PC-9 (cell line): ENCODE measurements at regions not wholly inside any gene's neighbourhood (a gene's known extent, or its start where the extent isn't known, plus 50 kb on each side); places are given as distances from the start of the nearest gene placed in this dataset.

Experiments used
- BruUV-seq: library from RNA; stranded (reverse); fragments of 400-500 nt; replicated peaks from 2 replicates; lab custom pipeline; 2021; lab: Mats Ljungman, UMichigan
- CTCF ChIA-PET: fragments of 300-600 bp; sonication (Branson Sonifier 250); formaldehyde crosslinking; loops from one replicate; lab custom pipeline; 2022; ENCODE audit warnings: antibody characterized with exemption; lab: Charles Lee
- POLR2A ChIA-PET: fragments of 300-600 bp; sonication (Branson Sonifier 250); formaldehyde crosslinking; loops from one replicate; lab custom pipeline; 2022; ENCODE audit warnings: antibody characterized with exemption; ENCODE audit not compliant: unreplicated experiment; lab: Charles Lee
- DNase-seq, 2 experiments: peaks; one replicate each; pipeline versions ENCODE4 v3.0.0 to v3.0.0-alpha.2; 2015 to 2022; ENCODE audit warnings: mixed read lengths in 1 of 2
- H2AFZ ChIP-seq: fragments of 200-600 bp; sonication (generic); 2 replicates; pipeline ENCODE4 v1.8.1; 2017; ENCODE audit warnings: antibody characterized with exemption
- H3F3A ChIP-seq: fragments of 200-600 bp; sonication (generic); 2 replicates; pipeline ENCODE4 v1.8.1; 2017; ENCODE audit warnings: antibody characterized with exemption, mild to moderate bottlenecking, low read depth; ENCODE audit not compliant: insufficient read depth
- H3K27ac ChIP-seq: fragments of 200-600 bp; sonication (generic); 2 replicates; pipeline ENCODE4 v1.6.1; 2016; ENCODE audit warnings: mixed run types
- H3K27me3 ChIP-seq: fragments of 200-600 bp; sonication (generic); 2 replicates; pipeline ENCODE4 v1.6.1; 2016; ENCODE audit warnings: low read depth, mixed run types; ENCODE audit not compliant: insufficient read depth
- H3K36me3 ChIP-seq: fragments of 200-600 bp; sonication (generic); 2 replicates; pipeline ENCODE4 v1.6.1; 2016; ENCODE audit warnings: low read depth, mixed run types
- H3K4me1 ChIP-seq: fragments of 200-600 bp; sonication (generic); replicated peaks from 2 replicates; pipeline ENCODE4 v1.6.1; 2016; ENCODE audit warnings: mixed run types; ENCODE audit not compliant: insufficient read depth
- H3K4me2 ChIP-seq: fragments of 200-600 bp; sonication (generic); 2 replicates; pipeline ENCODE4 v1.6.1; 2017; ENCODE audit warnings: mixed run types
- H3K4me3 ChIP-seq: fragments of 200-600 bp; sonication (generic); 2 replicates; pipeline ENCODE4 v1.6.1; 2016; ENCODE audit warnings: mixed run types
- H3K79me2 ChIP-seq: fragments of 200-600 bp; sonication (generic); 2 replicates; pipeline ENCODE4 v1.6.1; 2017; ENCODE audit warnings: low read depth, mixed run types
- H3K9me2 ChIP-seq: fragments of 200-600 bp; sonication (generic); 2 replicates; pipeline ENCODE4 v1.8.1; 2017; ENCODE audit warnings: mild to moderate bottlenecking; ENCODE audit not compliant: insufficient read depth
- H3K9me3 ChIP-seq: fragments of 200-600 bp; sonication (generic); 2 replicates; pipeline ENCODE4 v1.8.1; 2016; ENCODE audit warnings: low read depth; ENCODE audit not compliant: insufficient read depth
- H4K20me1 ChIP-seq: fragments of 200-600 bp; sonication (generic); 2 replicates; pipeline ENCODE4 v1.8.1; 2017; ENCODE audit not compliant: insufficient read depth
- EZH2 ChIP-seq: fragments of 200-600 bp; sonication (generic); IDR thresholded peaks from 2 replicates; pipeline ENCODE4 v1.8.0; 2017; ENCODE audit warnings: antibody characterized with exemption, low read depth
- intact Hi-C: fragments of 100-400 bp; cut with micrococcal nuclease; formaldehyde crosslinking; loops from one replicate; pipeline ENCODE4 v1.10.0; 2022; ENCODE audit not compliant: unreplicated experiment
- TF ChIP-seq, protein P1 (sequence below): fragments of 200-600 bp; sonication (generic); conservative IDR thresholded peaks from 2 replicates; pipeline ENCODE4 v1.6.1; 2017; ENCODE audit warnings: mixed run types, antibody characterized with exemption, mild to moderate bottlenecking, moderate library complexity

GRCh38 chr14:65938738-65939137 lies 526.2 kb downstream of the FUT8 start:
- Histone ChIP-seq H3K36me3 (no peaks in the 10 kb centered on the region), H4K20me1 (no peaks in the 10 kb centered on the region), H3K4me3 (no peak overlapping the region), H2AFZ (no peak overlapping the region), H3K9me2 (no peaks in the 10 kb centered on the region), H3K27ac (no peak overlapping the region), H3K79me2 (no peaks in the 10 kb centered on the region), H3K4me1 (no peaks in the 10 kb centered on the region), H3K4me2 (no peak overlapping the region), H3F3A (no peaks in the 10 kb centered on the region), H3K9me3 (no peaks in the 10 kb centered on the region), H3K27me3 (no peaks in the 10 kb centered on the region)
- intact Hi-C loops = no loop called here
- DNase-seq = no peak
- no TSS peak for BruUV-seq
- TF ChIP-seq, protein P1, sequence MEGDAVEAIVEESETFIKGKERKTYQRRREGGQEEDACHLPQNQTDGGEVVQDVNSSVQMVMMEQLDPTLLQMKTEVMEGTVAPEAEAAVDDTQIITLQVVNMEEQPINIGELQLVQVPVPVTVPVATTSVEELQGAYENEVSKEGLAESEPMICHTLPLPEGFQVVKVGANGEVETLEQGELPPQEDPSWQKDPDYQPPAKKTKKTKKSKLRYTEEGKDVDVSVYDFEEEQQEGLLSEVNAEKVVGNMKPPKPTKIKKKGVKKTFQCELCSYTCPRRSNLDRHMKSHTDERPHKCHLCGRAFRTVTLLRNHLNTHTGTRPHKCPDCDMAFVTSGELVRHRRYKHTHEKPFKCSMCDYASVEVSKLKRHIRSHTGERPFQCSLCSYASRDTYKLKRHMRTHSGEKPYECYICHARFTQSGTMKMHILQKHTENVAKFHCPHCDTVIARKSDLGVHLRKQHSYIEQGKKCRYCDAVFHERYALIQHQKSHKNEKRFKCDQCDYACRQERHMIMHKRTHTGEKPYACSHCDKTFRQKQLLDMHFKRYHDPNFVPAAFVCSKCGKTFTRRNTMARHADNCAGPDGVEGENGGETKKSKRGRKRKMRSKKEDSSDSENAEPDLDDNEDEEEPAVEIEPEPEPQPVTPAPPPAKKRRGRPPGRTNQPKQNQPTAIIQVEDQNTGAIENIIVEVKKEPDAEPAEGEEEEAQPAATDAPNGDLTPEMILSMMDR = no peak
- no peak for TF ChIP-seq EZH2
- ChIA-PET POLR2A (no interaction called here), CTCF (no interaction called here)

- H3K27me3 ChIP-seq = no peaks in the 10 kb centered on the region
Observed at GRCh38 chr14:65939184-65939583, 526.7 kb downstream of the FUT8 start.

DNA sequence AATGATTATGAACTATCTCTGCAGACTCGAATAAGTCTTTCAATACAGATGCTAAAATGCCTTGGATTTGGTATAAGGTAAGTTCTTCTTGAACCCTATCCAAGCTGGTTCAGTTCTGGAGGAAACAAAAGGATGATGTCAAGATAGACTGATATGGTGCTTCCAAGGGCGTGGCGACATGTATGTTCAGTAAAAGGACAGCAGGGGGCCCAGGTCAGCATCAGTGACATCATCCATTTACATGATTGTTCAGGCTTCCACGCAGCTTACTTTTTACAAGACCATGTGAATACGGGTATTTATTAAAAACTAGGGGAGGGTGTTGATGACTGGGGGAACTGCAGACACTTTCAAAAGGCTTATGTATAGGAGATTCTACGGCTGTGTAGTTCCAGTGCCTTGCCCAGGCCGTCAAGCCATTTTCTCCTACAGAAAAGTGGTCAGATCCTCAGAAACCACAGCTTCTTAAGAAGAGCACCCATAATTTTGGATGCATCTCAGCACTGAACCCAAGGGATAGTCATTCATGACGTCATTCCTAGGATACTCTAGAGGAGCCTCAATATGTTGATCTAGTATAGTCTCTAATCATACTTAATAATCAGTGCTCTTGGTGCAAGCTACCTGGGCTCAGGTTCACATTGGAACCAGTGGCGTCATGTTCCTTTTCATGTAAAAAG lies 527.7 kb downstream of the FUT8 start:
- intact Hi-C loops = no loop called here
- DNase-seq = no peak
- no peaks in the 10 kb centered on the region for H3K27me3 ChIP-seq
- H3K9me3 ChIP-seq = no peaks in the 10 kb centered on the region
- H3K27ac ChIP-seq = no peak overlapping the region
- H3K9me2 ChIP-seq = no peaks in the 10 kb centered on the region
- H3K36me3 ChIP-seq = no peaks in the 10 kb centered on the region
- no peak for TF ChIP-seq EZH2
- TF ChIP-seq, protein P1 = no peak; the same call in 1 of the 2 replicates
- no peaks in the 10 kb centered on the region for H4K20me1 ChIP-seq
- POLR2A ChIA-PET = no interaction called here
- no peaks in the 10 kb centered on the region for H3K4me1 ChIP-seq
- no peaks in the 10 kb centered on the region for H3F3A ChIP-seq
- BruUV-seq = no TSS peak
- no peaks in the 10 kb centered on the region for H3K79me2 ChIP-seq
- CTCF ChIA-PET = no interaction called here
- H2AFZ ChIP-seq = no peak overlapping the region
- H3K4me2 ChIP-seq = no peak overlapping the region
- no peak overlapping the region for H3K4me3 ChIP-seq

More at GRCh38 chr14:65939184-65939583, 526.7 kb downstream of the FUT8 start:
- Histone ChIP-seq H3K4me3 (no peak overlapping the region), H3K27ac (no peak overlapping the region), H3K79me2 (no peaks in the 10 kb centered on the region), H3K9me2 (no peaks in the 10 kb centered on the region), H3K9me3 (no peaks in the 10 kb centered on the region), H4K20me1 (no peaks in the 10 kb centered on the region), H3F3A (no peaks in the 10 kb centered on the region), H3K4me1 (no peaks in the 10 kb centered on the region), H2AFZ (no peak overlapping the region), H3K36me3 (no peaks in the 10 kb centered on the region), H3K4me2 (no peak overlapping the region)
- intact Hi-C loops = no loop called here
- no peak for TF ChIP-seq EZH2
- TF ChIP-seq, protein P1 = no peak
- BruUV-seq = no TSS peak
- POLR2A ChIA-PET = no interaction called here
- DNase-seq = no peak
- CTCF ChIA-PET = no interaction called here
